ENCODE measurements at regions not wholly inside any gene's neighbourhood (a gene's known extent, or its start where the extent isn't known, plus 50 kb on each side); places are given as distances from the start of the nearest gene placed in this dataset.

- TF ChIP-seq POLR2A (IDR thresholded peaks at IDR 0.05; ENCODE audit: low read depth) (no peak), CTCF (IDR thresholded peaks at IDR 0.05) (no peak)
These were observed 460.3 kb upstream of the PROK2 start for GRCh38 chr3:72245183-72245811.

All from esophagus muscularis mucosa (tissue), 3 donors.